OCI-LY7 (cell line): ENCODE measurements at regions not wholly inside any gene's neighbourhood (a gene's known extent, or its start where the extent isn't known, plus 50 kb on each side); places are given as distances from the start of the nearest gene placed in this dataset.

Experiments used
- CTCF ChIP-seq: fragments of 200-600 bp; sonication (generic); conservative IDR thresholded peaks from 2 replicates; pipeline ENCODE4 v1.5.1; 2014; ENCODE audit warnings: mild to moderate bottlenecking, antibody characterized with exemption, low read length, moderate library complexity, mixed read lengths
- EZH2phosphoT487 ChIP-seq: fragments of 200-600 bp; sonication (generic); IDR thresholded peaks from 2 replicates; pipeline ENCODE4 v1.6.1; 2018; ENCODE audit warnings: low read depth, borderline replicate concordance, mild to moderate bottlenecking, mixed run types, antibody characterized with exemption, low read length, moderate library complexity, mixed read lengths

GRCh38 chr10:29873941-29874484 is 185.4 kb downstream of the JCAD start:
- TF ChIP-seq CTCF (no peak), EZH2phosphoT487 (no peak)
